A673 (cell line): ENCODE measurements at regions not wholly inside any gene's neighbourhood (a gene's known extent, or its start where the extent isn't known, plus 50 kb on each side); places are given as distances from the start of the nearest gene placed in this dataset.

ENCODE experiments used
- BruUV-seq: library from RNA; stranded (reverse); fragments of 400-500 nt; replicated peaks from 2 replicates; lab custom pipeline; 2021; lab: Mats Ljungman, UMichigan
- CTCF ChIA-PET: fragments of 300-600 bp; sonication (Branson Sonifier 250); formaldehyde crosslinking; loops from one replicate; lab custom pipeline; 2022; ENCODE audit warnings: antibody characterized with exemption; lab: Charles Lee
- POLR2A ChIA-PET: fragments of 300-600 bp; sonication (Branson Sonifier 250); formaldehyde crosslinking; loops from one replicate; lab custom pipeline; 2022; ENCODE audit warnings: antibody characterized with exemption; ENCODE audit not compliant: low non-redundant PET; lab: Charles Lee
- DNase-seq: peaks from one replicate; pipeline ENCODE4 v3.0.0-alpha.2; 2015; ENCODE audit warnings: low spot score
- H3K27ac ChIP-seq: fragments of 200-600 bp; sonication (generic); 2 replicates; pipeline ENCODE4 v1.5.1; 2016; ENCODE audit warnings: mixed run types, low read depth, mild to moderate bottlenecking, mixed read lengths, antibody characterized with exemption, low read length; ENCODE audit not compliant: poor library complexity, severe bottlenecking
- H3K27me3 ChIP-seq: fragments of 200-600 bp; sonication (generic); replicated peaks from 2 replicates; pipeline ENCODE4 v1.6.1; 2017; ENCODE audit warnings: mixed run types, low read depth, mild to moderate bottlenecking, mixed read lengths, antibody characterized with exemption, low read length; ENCODE audit not compliant: insufficient read depth, poor library complexity
- H3K36me3 ChIP-seq: fragments of 200-600 bp; sonication (generic); 2 replicates; pipeline ENCODE4 v1.6.1; 2016; ENCODE audit warnings: mixed run types, mild to moderate bottlenecking, mixed read lengths, antibody characterized with exemption, low read length; ENCODE audit not compliant: insufficient read depth, poor library complexity, severe bottlenecking
- H3K4me1 ChIP-seq: fragments of 200-600 bp; sonication (generic); 2 replicates; pipeline ENCODE4 v1.6.1; 2017; ENCODE audit warnings: mixed run types, mild to moderate bottlenecking, mixed read lengths, antibody characterized with exemption, low read length; ENCODE audit not compliant: insufficient read depth, poor library complexity, severe bottlenecking
- H3K4me3 ChIP-seq: fragments of 200-600 bp; sonication (generic); 2 replicates; pipeline ENCODE4 v1.5.1; 2016; ENCODE audit warnings: low read depth, mixed run types, mild to moderate bottlenecking, mixed read lengths, low read length; ENCODE audit not compliant: poor library complexity, severe bottlenecking
- H3K9me3 ChIP-seq: fragments of 200-600 bp; sonication (generic); 2 replicates; pipeline ENCODE4 v1.6.1; 2016; ENCODE audit warnings: mixed run types, low read depth, mild to moderate bottlenecking, mixed read lengths, antibody characterized with exemption, low read length; ENCODE audit not compliant: poor library complexity, severe bottlenecking
- CTCF ChIP-seq: fragments of 300-800, 200-600 bp; sonication (generic); conservative IDR thresholded peaks from 2 replicates; pipeline ENCODE4 v1.5.1; 2017; ENCODE audit warnings: low read depth, mild to moderate bottlenecking, antibody characterized with exemption, low read length, moderate library complexity, mixed read lengths
- EZH2 ChIP-seq: fragments of 200-600 bp; sonication (generic); IDR thresholded peaks from 2 replicates; pipeline ENCODE4 v1.6.1; 2017; ENCODE audit warnings: borderline replicate concordance, low read depth, mild to moderate bottlenecking, mixed read lengths, antibody characterized with exemption, low read length; ENCODE audit not compliant: poor library complexity, severe bottlenecking
- intact Hi-C: fragments of 100-400 bp; cut with micrococcal nuclease; formaldehyde crosslinking; loops from one replicate; pipeline ENCODE4 v1.10.0; 2022; ENCODE audit not compliant: unreplicated experiment

GRCh38 chr10:9188022-9188810 lies 1133.7 kb downstream of the GATA3 start:
- POLR2A ChIA-PET = no interaction called here
- no TSS peak for BruUV-seq
- TF ChIP-seq EZH2 = no peak
- TF ChIP-seq CTCF = no peak
- H3K4me3 ChIP-seq = no peak overlapping the region
- intact Hi-C loops = no loop called here
- H3K36me3 ChIP-seq = no peaks in the 10 kb centered on the region
- no peak for DNase-seq
- CTCF ChIA-PET = no interaction called here
- H3K27me3 ChIP-seq = no peaks in the 10 kb centered on the region
- no peak overlapping the region for H3K27ac ChIP-seq
- H3K9me3 ChIP-seq = no peaks in the 10 kb centered on the region
- no peaks in the 10 kb centered on the region for H3K4me1 ChIP-seq

- CTCF ChIA-PET = no interaction called here
- POLR2A ChIA-PET = no interaction called here
- Histone ChIP-seq H3K9me3 (no peaks in the 10 kb centered on the region), H3K36me3 (no peaks in the 10 kb centered on the region), H3K27me3 (no peaks in the 10 kb centered on the region), H3K4me3 (no peak overlapping the region), H3K4me1 (no peaks in the 10 kb centered on the region), H3K27ac (no peak overlapping the region)
- TF ChIP-seq EZH2 = no peak
- no peak for TF ChIP-seq CTCF
- intact Hi-C loops = no loop called here
- DNase-seq = no peak
- BruUV-seq = no TSS peak
Observed at GRCh38 chr10:9189448-9189847, 1135.0 kb downstream of the GATA3 start.

- Histone ChIP-seq H3K4me3 (no peak overlapping the region), H3K36me3 (no peaks in the 10 kb centered on the region), H3K27ac (no peak overlapping the region), H3K9me3 (no peaks in the 10 kb centered on the region), H3K27me3 (no peaks in the 10 kb centered on the region), H3K4me1 (no peaks in the 10 kb centered on the region)
- ChIA-PET POLR2A (no interaction called here), CTCF (no interaction called here)
- no TSS peak for BruUV-seq
- intact Hi-C loops = no loop called here
- no peak for DNase-seq
- TF ChIP-seq CTCF (no peak), EZH2 (no peak)
Observed at GRCh38 chr10:9193120-9193519, 1138.6 kb downstream of the GATA3 start.
